HepG2 (cell line): ENCODE measurements at regions not wholly inside any gene's neighbourhood (a gene's known extent, or its start where the extent isn't known, plus 50 kb on each side); places are given as distances from the start of the nearest gene placed in this dataset.

ENCODE experiments used
- ATAC-seq: fragments of 200-7000 bp; cut with Tn5 transposase; 3 replicates; pipeline ENCODE4 v1.9.1; 2020; ENCODE audit warnings: mild to moderate bottlenecking, moderate library complexity
- BruUV-seq: library from RNA; stranded (reverse); fragments of 400-500 nt; replicated peaks from 2 replicates; lab custom pipeline; 2021; lab: Mats Ljungman, UMichigan
- CTCF ChIA-PET: fragments of 300-600 bp; formaldehyde crosslinking; extraction: SDS; loops from one replicate; lab custom pipeline; 2021; ENCODE audit warnings: low total read pairs, inconsistent platforms, low intra/inter-chr PET ratio; lab: Yijun Ruan, JAX
- POLR2A ChIA-PET: fragments of 350-600 bp; sonication (Branson Sonifier 250); formaldehyde crosslinking; loops from one replicate; lab custom pipeline; 2020; ENCODE audit warnings: antibody characterized with exemption, inconsistent platforms; lab: Yijun Ruan, JAX
- DNase-seq: peaks from one replicate; pipeline ENCODE4 v3.0.0-alpha.2; 2015; ENCODE audit warnings: low spot score
- FAIRE-seq: peaks from 3 replicates; lab custom pipeline; 2011; peaks lifted over from hg19 to GRCh38; lab: Jason Lieb, UNC
- H2AFZ ChIP-seq: one replicate; pipeline ENCODE4 v1.6.1; 2011; ENCODE audit warnings: low read length, inconsistent platforms
- H3K27ac ChIP-seq: fragments of 300-600 bp; 3 replicates; pipeline ENCODE4 v1.8.0; 2011; ENCODE audit warnings: mixed run types, mild to moderate bottlenecking, mixed read lengths, low read length, inconsistent platforms; ENCODE audit not compliant: insufficient read depth; ENCODE audit errors: extremely low read length
- H3K27me3 ChIP-seq, 2 experiments: fragments of 200-600 bp in 1 of 2; 2 replicates in 1 of 2; 3 replicates in 1 of 2; pipeline versions ENCODE4 v1.6.0 to v1.8.0; 2011; ENCODE audit warnings: low read length in 2 of 2, mild to moderate bottlenecking in 2 of 2, moderate library complexity in 2 of 2, inconsistent platforms in 1 of 2; ENCODE audit not compliant: insufficient read depth in 2 of 2, control insufficient read depth in 1 of 2
- H3K36me3 ChIP-seq, 2 experiments: fragments of 200-600 bp in 1 of 2; replicated peaks in 1 of 2; 2 replicates in 1 of 2; 3 replicates in 1 of 2; pipeline versions ENCODE4 v1.5.1 to v1.8.0; 2011; ENCODE audit warnings: low read length in 2 of 2, inconsistent platforms in 1 of 2; ENCODE audit not compliant: insufficient read depth in 2 of 2, control insufficient read depth in 1 of 2
- H3K4me1 ChIP-seq: 2 replicates; pipeline ENCODE4 v1.5.1; 2012; ENCODE audit warnings: low read length, inconsistent platforms; ENCODE audit not compliant: insufficient read depth
- H3K4me2 ChIP-seq: 2 replicates; pipeline ENCODE4 v1.6.0; 2011; ENCODE audit warnings: low read depth, low read length, inconsistent platforms
- H3K4me3 ChIP-seq, 3 experiments: fragments of 200-600 bp in 1 of 3; sonication (generic), shearing (Covaris generic) in 1 of 3; replicated peaks in 1 of 3; 2 replicates each; pipeline ENCODE4 v1.5.1; 2011 to 2016; ENCODE audit warnings: low read length in 3 of 3, inconsistent platforms in 2 of 3, low read depth in 2 of 3, mild to moderate bottlenecking in 2 of 3, control low read depth in 1 of 3, mixed read lengths in 1 of 3; ENCODE audit not compliant: insufficient read depth in 1 of 3
- H3K79me2 ChIP-seq: one replicate; pipeline ENCODE4 v1.6.1; 2011; ENCODE audit warnings: low read length, inconsistent platforms; ENCODE audit not compliant: insufficient read depth
- H3K9ac ChIP-seq: 2 replicates; pipeline ENCODE4 v1.6.0; 2011; ENCODE audit warnings: mild to moderate bottlenecking, low read depth, low read length, inconsistent platforms; ENCODE audit not compliant: insufficient read depth
- H3K9me3 ChIP-seq: 2 replicates; pipeline ENCODE4 v1.5.1; 2012; ENCODE audit warnings: mild to moderate bottlenecking, low read length
- H4K20me1 ChIP-seq: 2 replicates; pipeline ENCODE4 v1.6.0; 2011; ENCODE audit warnings: inconsistent platforms, mild to moderate bottlenecking, low read length, moderate library complexity; ENCODE audit not compliant: insufficient read depth
- GATAD1 ChIP-seq: IDR thresholded peaks from 2 replicates; pipeline ENCODE4 v1.6.1; 2016; ENCODE audit warnings: missing genetic modification reagents, missing compliant biosample characterization
- GRHL1 ChIP-seq: sonication (generic); formaldehyde crosslinking; conservative IDR thresholded peaks from 2 replicates; pipeline ENCODE4 v1.8.0; 2022; ENCODE audit warnings: missing genetic modification reagents
- HCFC1 ChIP-seq: fragments of 150-350 bp; IDR thresholded peaks from 2 replicates; pipeline ENCODE4 v1.6.1; 2014; ENCODE audit warnings: low read depth, low read length
- HNRNPK ChIP-seq: fragments of 200-400 bp; formaldehyde crosslinking; IDR thresholded peaks from 2 replicates; pipeline ENCODE4 v1.6.1; 2018; ENCODE audit warnings: low read length, low read depth, moderate library complexity, mild to moderate bottlenecking; ENCODE audit not compliant: poor library complexity, severe bottlenecking
- HNRNPUL1 ChIP-seq: fragments of 200-400 bp; formaldehyde crosslinking; IDR thresholded peaks from 2 replicates; pipeline ENCODE4 v1.6.1; 2017; ENCODE audit warnings: low read depth, mild to moderate bottlenecking, low read length, moderate library complexity
- KMT2A ChIP-seq: sonication (generic); formaldehyde crosslinking; IDR thresholded peaks from 2 replicates; pipeline ENCODE4 v1.4.0; 2020; ENCODE audit warnings: missing genetic modification reagents
- SYNCRIP ChIP-seq: fragments of 200-400 bp; formaldehyde crosslinking; IDR thresholded peaks from 2 replicates; pipeline ENCODE4 v1.6.1; 2018; ENCODE audit warnings: mild to moderate bottlenecking, low read depth, low read length; ENCODE audit not compliant: insufficient read depth
- TGIF2 ChIP-seq: IDR thresholded peaks from 2 replicates; pipeline ENCODE4 v1.6.1; 2016; ENCODE audit warnings: control low read depth, missing compliant biosample characterization
- ZFP36 ChIP-seq: fragments of 150-350 bp; IDR thresholded peaks from 2 replicates; pipeline ENCODE4 v1.6.1; 2018; ENCODE audit warnings: borderline replicate concordance, low read length, low read depth; ENCODE audit not compliant: partially characterized antibody
- ZFY ChIP-seq: sonication (generic); formaldehyde crosslinking; IDR thresholded peaks from 2 replicates; pipeline ENCODE4 v1.4.0; 2020; ENCODE audit warnings: missing genetic modification reagents
- ZNF558 ChIP-seq: sonication (generic); formaldehyde crosslinking; IDR thresholded peaks from 2 replicates; pipeline ENCODE4 v1.9.0; 2022; ENCODE audit warnings: mild to moderate bottlenecking, missing genetic modification reagents, borderline replicate concordance
- ZNF879 ChIP-seq: sonication (generic); formaldehyde crosslinking; IDR thresholded peaks from 2 replicates; pipeline ENCODE4 v1.8.1; 2023; ENCODE audit warnings: missing genetic modification reagents
- WGBS: methylation state at CpG from one replicate; pipeline ENCODE4 v1.1.6; 2017; ENCODE audit warnings: low lambda C conversion rate; 5-methylcytosine and 5-hydroxymethylcytosine counted together
- in situ Hi-C: cut with HindIII; loops from 2 replicates; pipeline ENCODE4 v1.10.0; 2017; ENCODE audit warnings: low pct_unique_long_range_greater_than_20kb; ENCODE audit not compliant: extremely low pct_ligation_motif_present
- intact Hi-C: fragments of 100-400 bp; cut with micrococcal nuclease; formaldehyde crosslinking; loops from one replicate; pipeline ENCODE4 v1.10.0; 2022; ENCODE audit not compliant: unreplicated experiment
- TF ChIP-seq, protein P1 (sequence below): sonication (generic); formaldehyde crosslinking; IDR thresholded peaks from 2 replicates; pipeline ENCODE4 v1.5.0; 2020; ENCODE audit warnings: missing genetic modification reagents
- TF ChIP-seq, protein P2 (sequence below): sonication (generic); formaldehyde crosslinking; conservative IDR thresholded peaks from 2 replicates; pipeline ENCODE4 v1.4.0; 2020; ENCODE audit warnings: missing genetic modification reagents

DNA sequence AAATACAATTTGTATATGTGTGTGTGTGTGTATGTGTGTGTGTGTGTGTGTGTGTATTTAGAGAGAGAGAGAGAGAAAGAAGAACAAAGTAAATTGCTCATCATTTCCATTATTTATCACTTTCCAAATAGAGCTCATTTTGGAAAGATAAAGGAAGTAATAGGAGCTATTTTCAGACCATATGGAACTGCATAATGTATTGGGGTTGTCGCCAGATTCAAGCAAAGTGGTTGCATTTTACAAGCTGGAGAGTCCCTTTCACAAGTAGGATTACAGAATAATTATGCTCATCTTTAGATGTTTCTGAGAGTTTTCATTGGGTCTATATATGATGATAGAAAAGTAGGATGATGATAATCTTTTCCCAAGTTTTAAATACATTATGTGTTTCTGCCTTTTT is 842.7 kb upstream of the SLC10A2 start (continued):
- TF ChIP-seq, protein P1, sequence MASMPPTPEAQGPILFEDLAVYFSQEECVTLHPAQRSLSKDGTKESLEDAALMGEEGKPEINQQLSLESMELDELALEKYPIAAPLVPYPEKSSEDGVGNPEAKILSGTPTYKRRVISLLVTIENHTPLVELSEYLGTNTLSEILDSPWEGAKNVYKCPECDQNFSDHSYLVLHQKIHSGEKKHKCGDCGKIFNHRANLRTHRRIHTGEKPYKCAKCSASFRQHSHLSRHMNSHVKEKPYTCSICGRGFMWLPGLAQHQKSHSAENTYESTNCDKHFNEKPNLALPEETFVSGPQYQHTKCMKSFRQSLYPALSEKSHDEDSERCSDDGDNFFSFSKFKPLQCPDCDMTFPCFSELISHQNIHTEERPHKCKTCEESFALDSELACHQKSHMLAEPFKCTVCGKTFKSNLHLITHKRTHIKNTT, result no peak
- TF ChIP-seq ZFP36 (no peak), ZNF558 (CRISPR knock-in tag) (no peak), TGIF2 (CRISPR knock-in tag) (no peak), GATAD1 (CRISPR knock-in tag) (no peak), KMT2A (no peak), ZNF879 (no peak)
- TF ChIP-seq, all 625 proteins: peak for 0

- TF ChIP-seq HNRNPK, result no peak
- no peak for TF ChIP-seq HCFC1
- TF ChIP-seq ZFY (CRISPR knock-in tag), result no peak
- TF ChIP-seq GRHL1 (CRISPR knock-in tag), result no peak
- no peak for TF ChIP-seq SYNCRIP
- TF ChIP-seq, protein P2, sequence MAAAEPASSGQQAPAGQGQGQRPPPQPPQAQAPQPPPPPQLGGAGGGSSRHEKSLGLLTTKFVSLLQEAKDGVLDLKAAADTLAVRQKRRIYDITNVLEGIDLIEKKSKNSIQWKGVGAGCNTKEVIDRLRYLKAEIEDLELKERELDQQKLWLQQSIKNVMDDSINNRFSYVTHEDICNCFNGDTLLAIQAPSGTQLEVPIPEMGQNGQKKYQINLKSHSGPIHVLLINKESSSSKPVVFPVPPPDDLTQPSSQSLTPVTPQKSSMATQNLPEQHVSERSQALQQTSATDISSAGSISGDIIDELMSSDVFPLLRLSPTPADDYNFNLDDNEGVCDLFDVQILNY (CRISPR knock-in tag), result no peak
- no peak for TF ChIP-seq HNRNPUL1
- Histone ChIP-seq H3K36me3 (no peaks in the 10 kb centered on the region), H3K9me3 (peaks cover 29% of the 10 kb centered on the region), H3K27me3 (no peaks in the 10 kb centered on the region; a peak in 1 of 5 replicates), H3K79me2 (no peaks in the 10 kb centered on the region), H3K4me2 (no peak overlapping the region), H2AFZ (no peak overlapping the region), H3K9ac (no peak overlapping the region), H3K4me1 (no peaks in the 10 kb centered on the region), H3K4me3 (no peak overlapping the region), H4K20me1 (no peaks in the 10 kb centered on the region), H3K27ac (no peak overlapping the region)
- FAIRE-seq (no peak), DNase-seq (no peak), ATAC-seq (no peak)
- 1% methylated on average over 5 of the region's 5 CpGs for WGBS
- in situ Hi-C loops, result no loop called here
- CTCF ChIA-PET, result no interaction called here
- intact Hi-C loops, result no loop called here
- no TSS peak for BruUV-seq
- POLR2A ChIA-PET, result no interaction called here
Observed at GRCh38 chr13:103908274-103908673, 842.1 kb upstream of the SLC10A2 start.
